Esophagus (tissue), 2 donors: ENCODE measurements at regions not wholly inside any gene's neighbourhood (a gene's known extent, or its start where the extent isn't known, plus 50 kb on each side); places are given as distances from the start of the nearest gene placed in this dataset.

Source experiments
- H3K27ac ChIP-seq, 2 donors: one replicate each; pipeline ENCODE4 v1.5.1; 2013; ENCODE audit warnings: low read depth in 2 of 2, mild to moderate bottlenecking in 2 of 2, inconsistent platforms in 1 of 2, low read length in 1 of 2, moderate library complexity in 1 of 2
- H3K27me3 ChIP-seq, 2 donors: one replicate each; pipeline ENCODE4 v1.6.1; 2013; ENCODE audit warnings: low read length in 2 of 2, control low read depth in 1 of 2, mild to moderate bottlenecking in 1 of 2; ENCODE audit not compliant: insufficient read depth in 2 of 2, control insufficient read depth in 1 of 2
- H3K36me3 ChIP-seq, 2 donors: one replicate each; pipeline ENCODE4 v1.6.1; 2013; ENCODE audit warnings: low read length in 1 of 2; ENCODE audit not compliant: control insufficient read depth in 2 of 2, insufficient read depth in 2 of 2
- H3K4me1 ChIP-seq, 2 donors: one replicate each; pipeline ENCODE4 v1.6.1; 2013; ENCODE audit warnings: low read length in 1 of 2; ENCODE audit not compliant: control insufficient read depth in 2 of 2, insufficient read depth in 2 of 2
- H3K4me3 ChIP-seq, 2 donors: one replicate each; pipeline ENCODE4 v1.5.1; 2013; ENCODE audit warnings: low read length in 2 of 2, mild to moderate bottlenecking in 2 of 2, low read depth in 1 of 2, moderate library complexity in 1 of 2
- H3K9me3 ChIP-seq, 2 donors: one replicate each; pipeline ENCODE4 v1.6.1; 2013; ENCODE audit warnings: mild to moderate bottlenecking in 2 of 2, low read depth in 1 of 2, low read length in 1 of 2, moderate library complexity in 1 of 2; ENCODE audit not compliant: control insufficient read depth in 2 of 2, insufficient read depth in 1 of 2
- WGBS, 2 donors: extraction: QIAGEN DNeasy Blood & Tissue Kit; methylation state at CpG; one replicate each; pipeline ENCODE4 v1.1.7; 2013; 5-methylcytosine and 5-hydroxymethylcytosine counted together
- donor health status: healthy with polysubstance abuse.
- donor health status: Bipolar disorder and iron deficiency.

DNA sequence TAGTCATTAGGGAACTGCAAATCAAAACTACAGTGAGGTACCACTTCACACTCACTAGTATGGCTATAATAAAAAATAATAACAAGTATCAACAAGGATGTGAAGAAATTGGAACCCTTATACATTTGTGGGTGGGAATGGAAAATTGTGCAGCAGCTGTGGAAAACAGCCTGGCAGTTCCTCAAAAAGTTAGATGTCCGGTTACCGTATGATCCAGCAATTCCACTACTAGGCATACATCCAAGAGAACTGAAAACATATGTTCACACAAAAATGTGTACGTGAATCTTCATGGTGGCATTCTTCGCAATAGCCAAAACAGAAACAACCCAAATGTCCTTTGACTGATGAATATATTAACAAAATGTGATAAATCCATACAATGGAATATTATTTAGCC lies 187.9 kb upstream of the LYSMD4 start:
- WGBS, 2 donors, result 55 to 60% methylated on average over 4 of the region's 4 CpGs
- H3K27ac ChIP-seq, result no peak overlapping the region
- no peaks in the 10 kb centered on the region for H3K9me3 ChIP-seq
- H3K27me3 ChIP-seq, result no peaks in the 10 kb centered on the region
- peaks cover 0 to 2% of the 10 kb centered on the region in 2 donors for H3K4me1 ChIP-seq
- no peak overlapping the region for H3K4me3 ChIP-seq
- no peaks in the 10 kb centered on the region for H3K36me3 ChIP-seq

DNA sequence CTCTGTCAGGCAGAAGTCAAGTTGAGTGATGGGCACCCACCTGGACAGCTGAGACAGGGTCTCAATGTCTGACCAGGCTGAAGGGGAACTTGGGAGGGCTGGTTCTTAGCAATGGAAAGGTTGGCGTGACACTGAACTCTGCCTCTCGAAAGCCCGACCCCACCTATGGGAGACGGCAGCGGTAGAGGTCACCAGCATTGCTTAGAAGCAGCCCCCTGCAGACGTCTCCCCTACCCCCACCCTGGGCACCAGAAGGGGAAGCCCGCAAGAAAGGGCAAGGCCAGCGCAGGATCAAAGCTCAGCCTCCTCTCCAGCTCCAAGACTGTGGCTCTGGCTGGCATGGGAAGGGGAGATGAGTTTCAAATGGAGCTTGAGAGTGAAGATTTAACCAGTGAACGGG lies 184.8 kb upstream of the LYSMD4 start:
- Histone ChIP-seq H3K4me1 (no peaks in the 10 kb centered on the region), H3K27ac (no peak overlapping the region), H3K4me3 (no peak overlapping the region), H3K9me3 (no peaks in the 10 kb centered on the region), H3K27me3 (no peaks in the 10 kb centered on the region), H3K36me3 (no peaks in the 10 kb centered on the region)
- 87 to 90% methylated on average over 9 of the region's 9 CpGs for WGBS, 2 donors

DNA sequence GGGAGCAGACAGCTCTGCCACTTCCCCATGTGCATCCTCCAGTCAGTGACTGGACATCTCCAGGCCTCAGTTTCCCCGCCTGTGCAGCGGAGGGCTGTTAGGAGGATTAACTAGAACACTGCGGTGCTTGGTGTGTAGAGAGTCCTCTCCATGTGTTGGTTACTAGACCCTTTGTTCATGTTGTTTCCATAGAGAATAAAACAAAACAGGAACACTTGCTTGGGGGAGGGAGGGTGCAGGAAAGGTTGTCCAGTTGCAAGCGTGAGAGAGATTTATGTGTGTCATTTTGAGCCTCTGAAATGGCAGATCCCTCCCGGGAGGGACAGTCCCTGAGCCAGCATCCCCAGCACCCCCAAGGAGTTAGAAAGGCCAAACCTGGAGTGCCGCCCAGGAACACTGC lies 184.0 kb upstream of the LYSMD4 start:
- Histone ChIP-seq H3K27me3 (no peaks in the 10 kb centered on the region), H3K27ac (no peak overlapping the region), H3K9me3 (no peaks in the 10 kb centered on the region), H3K4me3 (no peak overlapping the region), H3K4me1 (no peaks in the 10 kb centered on the region), H3K36me3 (no peaks in the 10 kb centered on the region)
- 55 to 57% methylated on average over 6 of the region's 6 CpGs for WGBS, 2 donors

- H3K9me3 ChIP-seq, result no peaks in the 10 kb centered on the region
- WGBS, 2 donors, result 69 to 71% methylated on average over 10 of the region's 10 CpGs
- no peaks in the 10 kb centered on the region for H3K27me3 ChIP-seq
- H3K4me1 ChIP-seq, result no peaks in the 10 kb centered on the region
- no peak overlapping the region for H3K27ac ChIP-seq
- no peak overlapping the region for H3K4me3 ChIP-seq
- H3K36me3 ChIP-seq, result no peaks in the 10 kb centered on the region
Measured at GRCh38 chr15:99916668-99917223, 183.5 kb upstream of the LYSMD4 start.

DNA sequence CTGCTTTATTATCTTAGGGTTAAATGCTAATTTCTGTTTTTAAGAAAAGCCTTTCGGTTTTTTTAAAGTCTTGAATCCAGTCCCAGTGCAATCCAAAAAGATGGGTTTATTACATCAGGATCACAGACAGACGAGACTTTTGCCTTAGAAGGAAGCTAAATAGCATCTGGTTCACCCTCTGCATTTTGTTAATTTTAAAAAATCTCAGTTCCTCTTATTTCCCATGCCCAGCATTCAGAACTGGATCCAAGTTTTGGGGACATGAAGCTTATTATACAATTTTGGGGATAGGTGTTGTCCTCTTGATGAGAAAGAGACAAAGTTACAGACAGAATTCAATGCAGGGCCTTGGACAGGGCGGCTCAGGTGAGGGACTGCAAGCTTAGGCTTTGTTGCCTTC lies 181.5 kb upstream of the LYSMD4 start:
- 78 to 86% methylated on average over 3 of the region's 3 CpGs for WGBS, 2 donors
- Histone ChIP-seq H3K27ac (no peak overlapping the region), H3K4me1 (no peaks in the 10 kb centered on the region), H3K9me3 (no peaks in the 10 kb centered on the region), H3K36me3 (no peaks in the 10 kb centered on the region), H3K4me3 (no peak overlapping the region), H3K27me3 (no peaks in the 10 kb centered on the region)

- Histone ChIP-seq H3K4me1 (no peaks in the 10 kb centered on the region), H3K4me3 (no peak overlapping the region), H3K36me3 (no peaks in the 10 kb centered on the region), H3K27me3 (no peaks in the 10 kb centered on the region), H3K9me3 (peaks cover 0 to 3% of the 10 kb centered on the region in 2 donors), H3K27ac (no peak overlapping the region)
- 39 to 42% methylated on average over 5 of the region's 5 CpGs for WGBS, 2 donors
Measured at GRCh38 chr15:99911816-99912215, 178.6 kb upstream of the LYSMD4 start.

DNA sequence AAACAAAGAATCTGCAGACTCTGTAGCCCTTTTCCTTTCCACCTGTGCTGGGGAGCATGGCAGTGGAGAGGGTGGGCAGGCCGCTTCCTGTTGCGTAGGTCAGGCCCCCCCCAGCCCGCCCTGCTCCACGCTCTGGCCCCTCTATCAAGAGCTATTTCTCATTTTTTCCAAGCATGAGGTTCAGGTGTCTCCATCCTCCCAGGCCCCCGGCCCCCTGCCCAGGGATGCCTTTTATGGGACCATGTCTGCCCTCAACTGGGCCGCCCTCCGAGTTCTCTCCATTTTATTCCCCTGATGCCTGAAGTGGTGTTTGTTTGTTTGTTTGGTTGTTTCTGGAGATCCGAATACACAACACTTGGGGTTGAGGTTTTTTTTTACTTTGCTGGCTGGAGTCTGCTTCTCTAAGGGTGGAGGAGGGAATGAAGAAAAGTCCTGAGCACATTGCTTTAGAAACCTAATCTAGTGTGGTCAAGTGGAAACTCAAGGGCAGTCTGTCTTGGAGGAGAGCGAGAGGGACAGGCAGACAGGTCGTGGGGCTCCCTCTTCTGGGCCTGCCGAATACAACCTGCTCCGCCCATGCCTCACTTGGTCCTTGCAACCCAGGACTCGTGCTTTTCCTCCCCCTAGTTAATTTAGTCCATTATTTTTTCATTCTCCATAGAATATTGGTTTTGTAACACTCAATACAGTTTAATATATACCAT lies 176.5 kb upstream of the LYSMD4 start:
- Histone ChIP-seq H3K27ac (no peak overlapping the region), H3K36me3 (no peaks in the 10 kb centered on the region), H3K9me3 (peaks cover 0 to 3% of the 10 kb centered on the region in 2 donors), H3K4me1 (no peaks in the 10 kb centered on the region), H3K27me3 (no peaks in the 10 kb centered on the region), H3K4me3 (no peak overlapping the region)
- WGBS, 2 donors, result 75 to 83% methylated on average over 13 of the region's 13 CpGs

DNA sequence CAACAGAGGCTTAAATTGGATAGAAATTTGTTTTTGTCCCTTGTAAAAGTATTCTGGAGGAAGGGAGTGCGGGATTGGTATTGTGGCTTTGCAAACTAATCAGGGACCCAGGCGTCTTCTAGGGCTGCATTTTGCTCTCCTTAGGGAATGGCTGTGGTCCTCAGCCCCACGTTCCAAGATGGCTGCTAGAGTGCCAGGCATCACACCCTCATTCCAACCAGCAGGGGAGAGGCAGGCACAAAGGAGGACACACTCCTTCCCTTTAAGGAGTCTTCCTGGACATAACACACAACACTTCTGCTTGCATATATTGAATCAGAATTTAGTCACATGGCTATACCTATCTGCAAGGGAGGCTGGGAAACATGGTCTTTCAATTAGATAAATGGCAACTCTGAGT lies 174.5 kb upstream of the LYSMD4 start:
- H3K4me1 ChIP-seq, result no peaks in the 10 kb centered on the region
- no peak overlapping the region for H3K4me3 ChIP-seq
- no peak overlapping the region for H3K27ac ChIP-seq
- peaks cover 0 to 3% of the 10 kb centered on the region in 2 donors for H3K9me3 ChIP-seq
- H3K36me3 ChIP-seq, result no peaks in the 10 kb centered on the region
- WGBS, 2 donors, result 94% methylated on average over 3 of the region's 3 CpGs
- H3K27me3 ChIP-seq, result no peaks in the 10 kb centered on the region

DNA sequence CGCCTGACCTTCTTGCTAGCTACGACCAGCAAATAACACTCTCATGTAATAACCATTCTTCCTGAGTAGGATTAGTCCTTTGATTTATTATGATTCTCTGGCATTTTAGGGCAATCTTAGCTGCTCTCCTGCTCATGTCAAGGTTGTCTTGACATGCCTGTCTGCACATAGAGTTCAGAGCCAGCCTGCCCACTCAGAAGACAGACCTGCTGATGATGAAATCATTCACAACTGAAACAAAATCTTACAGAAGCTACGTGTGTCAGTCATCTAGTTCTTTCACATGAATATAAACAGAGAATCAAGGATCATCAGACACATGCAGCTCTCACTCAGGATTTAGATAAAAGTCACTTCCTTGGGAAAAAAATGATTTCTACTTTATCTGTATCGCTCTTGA lies 173.6 kb upstream of the LYSMD4 start:
- no peaks in the 10 kb centered on the region for H3K4me1 ChIP-seq
- 60 to 79% methylated on average over 4 of the region's 4 CpGs for WGBS, 2 donors
- peak overlapping the region in 1 of 2 donors; percentile 28 for H3K27ac ChIP-seq
- no peaks in the 10 kb centered on the region for H3K27me3 ChIP-seq
- no peaks in the 10 kb centered on the region for H3K36me3 ChIP-seq
- peaks cover 0 to 3% of the 10 kb centered on the region in 2 donors for H3K9me3 ChIP-seq
- no peak overlapping the region for H3K4me3 ChIP-seq

DNA sequence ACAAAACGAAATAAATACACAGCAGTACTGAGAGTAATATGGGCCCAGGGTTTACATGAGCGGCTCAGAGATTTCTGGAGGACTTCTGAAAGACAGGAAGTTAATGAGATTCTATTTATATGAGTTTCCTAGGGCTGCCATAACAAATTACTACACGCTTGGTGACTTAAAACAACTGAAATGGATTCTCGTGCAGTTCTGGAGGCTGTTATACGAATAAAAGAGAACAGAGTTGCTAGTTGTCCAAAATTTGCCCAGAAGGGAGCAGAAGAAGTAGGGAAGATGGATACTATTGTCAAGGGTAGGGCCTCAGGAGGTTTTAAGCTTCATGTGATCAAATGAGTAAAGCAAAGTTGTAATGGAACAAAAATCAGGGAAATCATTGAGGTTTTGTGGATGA lies 173.1 kb upstream of the LYSMD4 start:
- WGBS, 2 donors, result 59 to 71% methylated on average over 5 of the region's 5 CpGs
- no peak overlapping the region for H3K4me3 ChIP-seq
- H3K9me3 ChIP-seq, result peaks cover 0 to 3% of the 10 kb centered on the region in 2 donors
- H3K4me1 ChIP-seq, result no peaks in the 10 kb centered on the region
- H3K27ac ChIP-seq, result no peak overlapping the region
- no peaks in the 10 kb centered on the region for H3K27me3 ChIP-seq
- no peaks in the 10 kb centered on the region for H3K36me3 ChIP-seq
